Ectodermal cell (in vitro differentiated cells): ENCODE measurements at regions not wholly inside any gene's neighbourhood (a gene's known extent, or its start where the extent isn't known, plus 50 kb on each side); places are given as distances from the start of the nearest gene placed in this dataset.

Experiments
- H3K27ac ChIP-seq: 2 replicates; pipeline ENCODE4 v1.7.0; 2013; ENCODE audit warnings: mild to moderate bottlenecking, low read depth, low read length; ENCODE audit not compliant: insufficient read depth, poor library complexity, severe bottlenecking
- H3K27me3 ChIP-seq: 2 replicates; pipeline ENCODE4 v1.7.0; 2013; ENCODE audit warnings: mild to moderate bottlenecking, low read length; ENCODE audit not compliant: insufficient read depth, control insufficient read depth, poor library complexity, severe bottlenecking
- H3K36me3 ChIP-seq: one replicate; pipeline ENCODE4 v1.7.0; 2013; ENCODE audit warnings: low read length; ENCODE audit not compliant: control insufficient read depth, insufficient read depth
- H3K4me1 ChIP-seq: one replicate; pipeline ENCODE4 v1.7.0; 2013; ENCODE audit warnings: low read length; ENCODE audit not compliant: control insufficient read depth, insufficient read depth
- H3K4me3 ChIP-seq: 2 replicates; pipeline ENCODE4 v1.7.0; 2013; ENCODE audit warnings: low read depth, low read length, control low read depth; ENCODE audit not compliant: insufficient read depth
- H3K9me3 ChIP-seq: 2 replicates; pipeline ENCODE4 v1.7.0; 2013; ENCODE audit warnings: mild to moderate bottlenecking, low read length, moderate library complexity; ENCODE audit not compliant: control insufficient read depth
- WGBS, 2 experiments: methylation state at CpG; one replicate each; pipeline ENCODE4 v1.1.7; 2013; ENCODE audit warnings: missing lambda C conversion rate in 2 of 2; 5-methylcytosine and 5-hydroxymethylcytosine counted together

GRCh38 chr6:9621276-9621675 lies 793.6 kb downstream of the TFAP2A start:
- H3K4me1 ChIP-seq = no peaks in the 10 kb centered on the region
- H3K4me3 ChIP-seq = no peak overlapping the region
- H3K27ac ChIP-seq = no peak overlapping the region
- H3K9me3 ChIP-seq = no peaks in the 10 kb centered on the region
- no peaks in the 10 kb centered on the region for H3K36me3 ChIP-seq
- 97 to 100% methylated on average over 3 of the region's 3 CpGs for WGBS, 2 experiments
- H3K27me3 ChIP-seq = no peaks in the 10 kb centered on the region

DNA sequence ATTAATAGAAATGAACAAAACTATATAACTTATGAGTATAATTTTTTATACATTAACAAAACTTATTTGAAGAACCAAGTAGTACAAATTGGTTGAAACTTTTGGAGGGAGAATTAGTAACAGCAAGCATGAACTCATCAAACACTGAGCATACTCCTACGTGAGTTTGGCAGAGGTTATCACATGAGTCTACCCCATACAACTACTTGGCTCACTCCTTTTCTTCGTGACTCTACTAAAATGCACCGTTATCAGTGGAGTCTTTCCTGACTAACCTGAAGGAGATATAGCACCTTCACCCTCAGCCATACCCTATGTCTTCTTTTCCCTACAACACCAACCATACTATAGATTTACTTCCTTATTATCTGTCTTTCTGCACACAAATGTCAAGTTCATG lies 794.2 kb downstream of the TFAP2A start:
- Histone ChIP-seq H3K27me3 (no peaks in the 10 kb centered on the region), H3K4me3 (no peak overlapping the region), H3K4me1 (no peaks in the 10 kb centered on the region), H3K9me3 (no peaks in the 10 kb centered on the region), H3K27ac (no peak overlapping the region), H3K36me3 (no peaks in the 10 kb centered on the region)
- 95% methylated on average over 3 of the region's 3 CpGs for WGBS, 2 experiments

- no peak overlapping the region for H3K27ac ChIP-seq
- 78 to 93% methylated on average over 1 of the region's 2 CpGs for whole genome bisulfite sequencing, 2 experiments
- no peaks in the 10 kb centered on the region for H3K4me1 ChIP-seq
- H3K27me3 ChIP-seq = no peaks in the 10 kb centered on the region
- no peaks in the 10 kb centered on the region for H3K36me3 ChIP-seq
- H3K9me3 ChIP-seq = no peaks in the 10 kb centered on the region
- H3K4me3 ChIP-seq = no peak overlapping the region
These were observed 794.6 kb downstream of the TFAP2A start for GRCh38 chr6:9620263-9620662.

GRCh38 chr6:9614778-9615177 lies 800.1 kb downstream of the TFAP2A start:
- WGBS, 2 experiments = 95 to 96% methylated on average over 6 of the region's 6 CpGs
- Histone ChIP-seq H3K9me3 (no peaks in the 10 kb centered on the region), H3K27ac (no peak overlapping the region), H3K4me1 (no peaks in the 10 kb centered on the region), H3K36me3 (no peaks in the 10 kb centered on the region), H3K27me3 (no peaks in the 10 kb centered on the region), H3K4me3 (no peak overlapping the region)

DNA sequence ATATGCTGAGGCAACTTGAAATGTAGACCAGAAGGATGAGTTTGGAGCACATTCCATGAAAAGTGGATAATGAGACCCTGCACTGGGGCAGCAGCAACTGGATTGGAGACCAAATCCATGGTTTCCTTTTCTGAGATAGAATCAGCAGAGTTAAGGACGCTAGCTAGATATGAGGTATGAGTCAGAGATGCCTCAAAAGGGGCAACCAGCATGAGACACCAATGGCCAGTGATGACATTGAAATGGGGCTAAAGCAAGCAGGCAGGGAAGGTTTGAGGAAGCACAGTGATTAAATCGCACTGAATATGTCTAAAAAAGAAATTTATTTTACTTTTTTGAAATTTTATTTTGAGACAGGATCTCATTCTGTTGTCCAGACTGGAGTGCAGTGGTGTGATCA lies 802.4 kb downstream of the TFAP2A start:
- H3K4me1 ChIP-seq = no peaks in the 10 kb centered on the region
- no peaks in the 10 kb centered on the region for H3K27me3 ChIP-seq
- H3K9me3 ChIP-seq = no peaks in the 10 kb centered on the region
- H3K36me3 ChIP-seq = no peaks in the 10 kb centered on the region
- no peak overlapping the region for H3K4me3 ChIP-seq
- WGBS, 2 experiments = 88 to 90% methylated on average over 2 of the region's 2 CpGs
- H3K27ac ChIP-seq = no peak overlapping the region

DNA sequence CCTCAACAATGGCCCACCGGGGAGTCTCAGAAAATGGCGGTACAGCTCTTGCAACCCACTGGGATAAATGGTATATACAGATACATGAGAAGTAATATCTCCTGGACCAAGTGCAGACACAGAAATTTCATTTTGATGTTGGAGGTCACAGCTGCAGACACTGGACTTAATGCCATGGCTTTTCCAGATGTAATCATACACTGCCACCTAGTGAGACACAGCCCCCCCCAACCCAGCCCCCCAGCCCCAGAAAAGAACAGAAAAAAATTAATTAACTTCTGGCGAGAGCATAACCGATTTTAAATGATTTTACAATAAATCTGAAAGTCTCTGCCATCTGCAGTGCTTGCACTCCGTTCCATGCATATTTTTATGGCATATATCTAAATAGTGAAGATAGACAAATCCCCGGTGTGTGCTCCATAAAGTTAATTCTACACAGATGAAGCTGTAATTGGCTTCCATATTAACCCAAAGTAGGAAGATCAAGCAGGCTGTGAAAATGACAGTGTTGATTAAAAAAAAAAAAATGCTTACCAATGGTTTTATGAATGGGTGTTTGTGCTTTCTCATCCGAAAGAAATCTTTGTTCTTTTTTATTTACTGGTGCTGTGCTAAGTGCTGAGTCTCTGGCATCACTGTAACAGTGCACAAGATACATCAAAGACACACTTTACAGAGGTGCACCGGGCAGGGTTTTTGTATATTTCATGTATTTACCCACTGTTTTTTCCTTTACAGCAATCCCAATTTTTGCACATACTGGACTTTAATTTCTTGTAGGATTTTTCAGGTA lies 804.1 kb downstream of the TFAP2A start:
- 97% methylated on average over 6 to 8 of the region's 8 CpGs for WGBS, 2 experiments
- no peak overlapping the region for H3K27ac ChIP-seq
- H3K27me3 ChIP-seq = no peaks in the 10 kb centered on the region
- no peak overlapping the region for H3K4me3 ChIP-seq
- H3K36me3 ChIP-seq = no peaks in the 10 kb centered on the region
- no peaks in the 10 kb centered on the region for H3K9me3 ChIP-seq
- no peaks in the 10 kb centered on the region for H3K4me1 ChIP-seq

GRCh38 chr6:9606435-9607134 lies 808.3 kb downstream of the TFAP2A start:
- H3K4me1 ChIP-seq = no peaks in the 10 kb centered on the region
- no peaks in the 10 kb centered on the region for H3K9me3 ChIP-seq
- H3K27ac ChIP-seq = no peak overlapping the region
- H3K4me3 ChIP-seq = no peak overlapping the region
- no peaks in the 10 kb centered on the region for H3K36me3 ChIP-seq
- no peaks in the 10 kb centered on the region for H3K27me3 ChIP-seq
- WGBS, 2 experiments = 40 to 45% methylated on average over 14 of the region's 14 CpGs

GRCh38 chr6:9594746-9595145 lies 820.1 kb downstream of the TFAP2A start:
- Histone ChIP-seq H3K4me1 (no peaks in the 10 kb centered on the region), H3K36me3 (no peaks in the 10 kb centered on the region), H3K27me3 (no peaks in the 10 kb centered on the region), H3K27ac (no peak overlapping the region), H3K9me3 (no peaks in the 10 kb centered on the region), H3K4me3 (no peak overlapping the region)
- WGBS, 2 experiments = 90 to 96% methylated on average over 2 of the region's 2 CpGs

DNA sequence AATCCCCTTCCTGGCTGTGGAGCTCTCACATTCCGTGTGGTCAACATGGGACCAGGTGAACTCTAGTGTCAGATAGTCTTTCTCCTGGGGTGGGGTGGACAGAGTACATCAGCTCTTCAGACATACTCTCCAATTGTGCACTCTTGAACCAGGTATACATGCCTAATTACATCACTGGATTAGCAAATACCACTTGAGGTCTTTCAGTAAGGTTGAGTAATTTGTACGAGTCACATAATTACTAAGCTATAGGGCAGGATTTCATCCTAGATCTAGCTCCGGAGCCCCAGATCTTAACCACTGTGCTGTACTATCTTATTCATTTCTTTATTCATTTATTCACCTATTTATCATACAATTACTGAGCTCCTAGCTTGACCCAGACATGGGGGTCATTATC lies 821.3 kb downstream of the TFAP2A start:
- Histone ChIP-seq H3K27me3 (no peaks in the 10 kb centered on the region), H3K27ac (no peak overlapping the region), H3K4me3 (no peak overlapping the region), H3K4me1 (no peaks in the 10 kb centered on the region), H3K36me3 (no peaks in the 10 kb centered on the region), H3K9me3 (no peaks in the 10 kb centered on the region)
- WGBS, 2 experiments = 93 to 95% methylated on average over 3 of the region's 3 CpGs

GRCh38 chr6:9583753-9584352 lies 831.0 kb downstream of the TFAP2A start:
- Histone ChIP-seq H3K27ac (no peak overlapping the region), H3K36me3 (no peaks in the 10 kb centered on the region), H3K9me3 (no peaks in the 10 kb centered on the region), H3K4me1 (no peaks in the 10 kb centered on the region), H3K27me3 (no peaks in the 10 kb centered on the region), H3K4me3 (no peak overlapping the region)
- 82 to 90% methylated on average over 1 of the region's 2 CpGs for WGBS, 2 experiments
